ENCODE measurements at regions not wholly inside any gene's neighbourhood (a gene's known extent, or its start where the extent isn't known, plus 50 kb on each side); places are given as distances from the start of the nearest gene placed in this dataset.

GRCh38 chr9:108162664-108163063 lies 673.1 kb upstream of the KLF4 start:
- no peaks in the 10 kb centered on the region for H3K27me3 Mint-ChIP-seq
- no peaks in the 10 kb centered on the region for H3K36me3 Mint-ChIP-seq
- peaks cover 5% of the 10 kb centered on the region for H3K9me3 Mint-ChIP-seq
- H3K27ac Mint-ChIP-seq, result no peak overlapping the region
- no peak overlapping the region for H3K4me3 Mint-ChIP-seq
- H3K4me1 Mint-ChIP-seq, result no peaks in the 10 kb centered on the region

- no peak overlapping the region for H3K4me3 Mint-ChIP-seq
Measured at GRCh38 chr9:108161503-108161902, 671.9 kb upstream of the KLF4 start.

GRCh38 chr9:108160706-108161355 lies 671.3 kb upstream of the KLF4 start:
- no peak overlapping the region for H3K27ac Mint-ChIP-seq
- H3K36me3 Mint-ChIP-seq, result no peaks in the 10 kb centered on the region
- H3K27me3 Mint-ChIP-seq, result no peaks in the 10 kb centered on the region
- no peaks in the 10 kb centered on the region for H3K4me1 Mint-ChIP-seq
- no peak overlapping the region for H3K4me3 Mint-ChIP-seq
- peaks cover 5% of the 10 kb centered on the region for H3K9me3 Mint-ChIP-seq

More at GRCh38 chr9:108161503-108161902, 671.9 kb upstream of the KLF4 start:
- H3K36me3 Mint-ChIP-seq, result no peaks in the 10 kb centered on the region
- H3K9me3 Mint-ChIP-seq, result peaks cover 5% of the 10 kb centered on the region
- no peak overlapping the region for H3K27ac Mint-ChIP-seq
- H3K4me1 Mint-ChIP-seq, result no peaks in the 10 kb centered on the region
- H3K27me3 Mint-ChIP-seq, result no peaks in the 10 kb centered on the region

- Mint-ChIP-seq H3K4me1 (no peaks in the 10 kb centered on the region), H3K36me3 (no peaks in the 10 kb centered on the region), H3K9me3 (peaks cover 5% of the 10 kb centered on the region), H3K27ac (no peak overlapping the region), H3K27me3 (no peaks in the 10 kb centered on the region), H3K4me3 (no peak overlapping the region)
Measured at GRCh38 chr9:108160039-108160438, 670.5 kb upstream of the KLF4 start.

- no peaks in the 10 kb centered on the region for H3K9me3 Mint-ChIP-seq
- H3K4me1 Mint-ChIP-seq, result no peaks in the 10 kb centered on the region
- no peak overlapping the region for H3K27ac Mint-ChIP-seq
- no peak overlapping the region for H3K4me3 Mint-ChIP-seq
- H3K36me3 Mint-ChIP-seq, result no peaks in the 10 kb centered on the region
- H3K27me3 Mint-ChIP-seq, result no peaks in the 10 kb centered on the region
Measured at GRCh38 chr9:108158236-108158995, 668.8 kb upstream of the KLF4 start.

- Mint-ChIP-seq H3K27ac (no peak overlapping the region), H3K27me3 (no peaks in the 10 kb centered on the region), H3K9me3 (peaks cover 8% of the 10 kb centered on the region), H3K36me3 (no peaks in the 10 kb centered on the region), H3K4me1 (no peaks in the 10 kb centered on the region), H3K4me3 (no peak overlapping the region)
Measured at GRCh38 chr9:108156270-108156998, 666.9 kb upstream of the KLF4 start.

- Mint-ChIP-seq H3K9me3 (peaks cover 8% of the 10 kb centered on the region), H3K27ac (no peak overlapping the region), H3K4me3 (no peak overlapping the region), H3K36me3 (no peaks in the 10 kb centered on the region), H3K27me3 (no peaks in the 10 kb centered on the region), H3K4me1 (no peaks in the 10 kb centered on the region)
Measured at GRCh38 chr9:108153416-108153815, 663.8 kb upstream of the KLF4 start.

- Mint-ChIP-seq H3K36me3 (no peaks in the 10 kb centered on the region), H3K4me3 (no peak overlapping the region), H3K9me3 (peaks cover 12% of the 10 kb centered on the region), H3K4me1 (no peaks in the 10 kb centered on the region), H3K27ac (no peak overlapping the region), H3K27me3 (no peaks in the 10 kb centered on the region)
Measured at GRCh38 chr9:108150736-108151586, 661.4 kb upstream of the KLF4 start.

- Mint-ChIP-seq H3K27ac (no peak overlapping the region), H3K9me3 (peaks cover 19% of the 10 kb centered on the region), H3K4me3 (no peak overlapping the region), H3K27me3 (no peaks in the 10 kb centered on the region), H3K4me1 (no peaks in the 10 kb centered on the region), H3K36me3 (no peaks in the 10 kb centered on the region)
Measured at GRCh38 chr9:108149326-108149725, 659.8 kb upstream of the KLF4 start.

- no peaks in the 10 kb centered on the region for H3K27me3 Mint-ChIP-seq
- no peak overlapping the region for H3K4me3 Mint-ChIP-seq
- peaks cover 15% of the 10 kb centered on the region for H3K9me3 Mint-ChIP-seq
- no peaks in the 10 kb centered on the region for H3K4me1 Mint-ChIP-seq
- no peaks in the 10 kb centered on the region for H3K36me3 Mint-ChIP-seq
- no peak overlapping the region for H3K27ac Mint-ChIP-seq
Measured at GRCh38 chr9:108142504-108143201, 653.1 kb upstream of the KLF4 start.

- H3K36me3 Mint-ChIP-seq, result no peaks in the 10 kb centered on the region
- H3K9me3 Mint-ChIP-seq, result peaks cover 10% of the 10 kb centered on the region
- H3K4me1 Mint-ChIP-seq, result no peaks in the 10 kb centered on the region
- no peak overlapping the region for H3K4me3 Mint-ChIP-seq
- H3K27me3 Mint-ChIP-seq, result no peaks in the 10 kb centered on the region
- no peak overlapping the region for H3K27ac Mint-ChIP-seq
Measured at GRCh38 chr9:108142142-108142503, 652.6 kb upstream of the KLF4 start.

- H3K27ac Mint-ChIP-seq, result no peak overlapping the region
- H3K9me3 Mint-ChIP-seq, result peaks cover 10% of the 10 kb centered on the region
- H3K36me3 Mint-ChIP-seq, result no peaks in the 10 kb centered on the region
- no peak overlapping the region for H3K4me3 Mint-ChIP-seq
- H3K27me3 Mint-ChIP-seq, result peaks cover 2% of the 10 kb centered on the region
- H3K4me1 Mint-ChIP-seq, result no peaks in the 10 kb centered on the region
Measured at GRCh38 chr9:108139900-108140299, 650.3 kb upstream of the KLF4 start.

GRCh38 chr9:108138516-108138915 lies 648.9 kb upstream of the KLF4 start:
- peaks cover 14% of the 10 kb centered on the region for H3K9me3 Mint-ChIP-seq
- H3K36me3 Mint-ChIP-seq, result no peaks in the 10 kb centered on the region
- H3K4me1 Mint-ChIP-seq, result no peaks in the 10 kb centered on the region
- H3K27me3 Mint-ChIP-seq, result peaks cover 2% of the 10 kb centered on the region
- no peak overlapping the region for H3K27ac Mint-ChIP-seq
- no peak overlapping the region for H3K4me3 Mint-ChIP-seq

- Mint-ChIP-seq H3K27ac (no peak overlapping the region), H3K27me3 (peaks cover 2% of the 10 kb centered on the region), H3K4me3 (no peak overlapping the region), H3K9me3 (peaks cover 14% of the 10 kb centered on the region), H3K36me3 (no peaks in the 10 kb centered on the region), H3K4me1 (no peaks in the 10 kb centered on the region)
Measured at GRCh38 chr9:108136656-108137055, 647.1 kb upstream of the KLF4 start.
